ENCODE measurements at regions not wholly inside any gene's neighbourhood (a gene's known extent, or its start where the extent isn't known, plus 50 kb on each side); places are given as distances from the start of the nearest gene placed in this dataset.

DNA sequence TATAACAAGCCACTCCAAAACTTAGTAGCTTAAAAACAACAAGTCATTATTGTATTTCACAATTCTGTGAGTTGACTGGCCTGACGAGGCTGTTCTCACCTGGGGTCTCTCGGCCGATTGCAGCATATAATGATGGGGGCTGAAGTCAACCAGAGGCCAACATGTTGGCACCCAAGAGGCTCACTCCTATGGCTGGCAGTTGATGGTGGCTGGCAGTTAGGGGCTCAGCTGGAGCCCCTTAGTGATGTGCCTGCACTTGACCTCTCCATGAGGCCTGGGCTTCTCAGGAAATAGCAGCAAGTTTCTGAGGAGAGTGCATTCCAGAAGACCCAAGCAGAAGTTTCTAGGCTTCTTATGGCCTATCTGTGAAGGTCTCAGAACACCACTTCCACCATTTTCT is 459.4 kb downstream of the NPHP4 start:
- no peaks in the 10 kb centered on the region for H4K20me1 ChIP-seq (ENCODE audit: insufficient read depth, low read length)
- no peaks in the 10 kb centered on the region for H3K4me1 ChIP-seq (ENCODE audit: insufficient read depth, low read length)
- H3K9ac ChIP-seq (ENCODE audit: low read depth, low read length): no peak overlapping the region
- no peaks in the 10 kb centered on the region for H3K36me3 ChIP-seq (ENCODE audit: insufficient read depth, low read length)
- peaks cover 6% of the 10 kb centered on the region for H3K27me3 ChIP-seq (ENCODE audit: insufficient read depth, low read length, poor library complexity)
- TF ChIP-seq CTCF (IDR thresholded peaks at IDR 0.05; ENCODE audit: borderline replicate concordance, extremely low read depth, low read length, poor library complexity, severe bottlenecking) (no peak), EZH2 (IDR thresholded peaks at IDR 0.05; ENCODE audit: borderline replicate concordance, low read depth, low read length, severe bottlenecking) (no peak)
- no peak for DNase-seq
- no peak overlapping the region for H3K4me2 ChIP-seq (ENCODE audit: insufficient read depth, low read length)
- H2AFZ ChIP-seq (ENCODE audit: low read depth, low read length): no peak overlapping the region
- H3K27ac ChIP-seq (ENCODE audit: low read length): no peak overlapping the region
- H3K4me3 ChIP-seq (ENCODE audit: low read depth in 1 of 2, low read length in 2 of 2): no peak overlapping the region
- H3K9me3 ChIP-seq (ENCODE audit: insufficient read depth, low read length, severe bottlenecking): no peaks in the 10 kb centered on the region
- ATAC-seq (ENCODE audit: insufficient read depth, low read depth): no peak
- H3K79me2 ChIP-seq (ENCODE audit: insufficient read depth, low read length): no peaks in the 10 kb centered on the region

GRCh38 chr1:5526822-5527551 is 465.2 kb downstream of the NPHP4 start:
- no peaks in the 10 kb centered on the region for H3K9me3 ChIP-seq (ENCODE audit: insufficient read depth, low read length, severe bottlenecking)
- H3K9ac ChIP-seq (ENCODE audit: low read depth, low read length): no peak overlapping the region
- no peak overlapping the region for H3K4me2 ChIP-seq (ENCODE audit: insufficient read depth, low read length)
- no peaks in the 10 kb centered on the region for H3K36me3 ChIP-seq (ENCODE audit: insufficient read depth, low read length)
- H3K27me3 ChIP-seq (ENCODE audit: insufficient read depth, low read length, poor library complexity): peaks cover 10% of the 10 kb centered on the region
- no peaks in the 10 kb centered on the region for H4K20me1 ChIP-seq (ENCODE audit: insufficient read depth, low read length)
- TF ChIP-seq CTCF (IDR thresholded peaks at IDR 0.05; ENCODE audit: borderline replicate concordance, extremely low read depth, low read length, poor library complexity, severe bottlenecking) (no peak), EZH2 (IDR thresholded peaks at IDR 0.05; ENCODE audit: borderline replicate concordance, low read depth, low read length, severe bottlenecking) (no peak)
- no peak for ATAC-seq (ENCODE audit: insufficient read depth, low read depth)
- H3K4me1 ChIP-seq (ENCODE audit: insufficient read depth, low read length): no peaks in the 10 kb centered on the region
- no peak for DNase-seq
- no peak overlapping the region for H3K27ac ChIP-seq (ENCODE audit: low read length)
- no peak overlapping the region for H2AFZ ChIP-seq (ENCODE audit: low read depth, low read length)
- no peak overlapping the region for H3K4me3 ChIP-seq (ENCODE audit: low read depth in 1 of 2, low read length in 2 of 2)
- no peaks in the 10 kb centered on the region for H3K79me2 ChIP-seq (ENCODE audit: insufficient read depth, low read length)

DNA sequence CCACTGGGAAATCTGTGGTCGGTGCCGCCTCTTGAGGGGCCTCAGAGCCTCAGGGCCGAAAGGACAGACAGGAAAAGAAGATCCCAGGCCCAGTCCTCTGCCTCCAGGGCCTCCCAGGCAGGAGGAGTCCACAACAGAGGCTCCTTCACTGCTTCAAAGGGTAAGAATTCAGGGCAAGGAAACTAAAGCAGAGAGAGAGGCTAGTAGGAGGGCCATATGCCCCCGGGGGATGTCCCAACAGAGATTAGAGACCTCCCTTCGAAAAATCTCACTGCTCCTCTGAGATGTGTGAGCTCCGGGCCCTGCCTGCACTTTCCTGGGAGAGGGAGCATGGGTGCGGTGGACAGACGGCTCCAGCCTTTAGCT is 465.9 kb downstream of the NPHP4 start:
- TF ChIP-seq EZH2 (IDR thresholded peaks at IDR 0.05; ENCODE audit: borderline replicate concordance, low read depth, low read length, severe bottlenecking): no peak
- no peak for TF ChIP-seq CTCF (IDR thresholded peaks at IDR 0.05; ENCODE audit: borderline replicate concordance, extremely low read depth, low read length, poor library complexity, severe bottlenecking)
- no peak overlapping the region for H3K9ac ChIP-seq (ENCODE audit: low read depth, low read length)
- no peak overlapping the region for H3K27ac ChIP-seq (ENCODE audit: low read length)
- H3K4me3 ChIP-seq (ENCODE audit: low read depth in 1 of 2, low read length in 2 of 2): no peak overlapping the region
- no peak overlapping the region for H2AFZ ChIP-seq (ENCODE audit: low read depth, low read length)
- H3K36me3 ChIP-seq (ENCODE audit: insufficient read depth, low read length): no peaks in the 10 kb centered on the region
- ATAC-seq (ENCODE audit: insufficient read depth, low read depth) (no peak), DNase-seq (no peak)
- no peaks in the 10 kb centered on the region for H3K9me3 ChIP-seq (ENCODE audit: insufficient read depth, low read length, severe bottlenecking)
- H3K4me2 ChIP-seq (ENCODE audit: insufficient read depth, low read length): no peak overlapping the region
- H3K27me3 ChIP-seq (ENCODE audit: insufficient read depth, low read length, poor library complexity): peaks cover 10% of the 10 kb centered on the region
- no peaks in the 10 kb centered on the region for H3K79me2 ChIP-seq (ENCODE audit: insufficient read depth, low read length)
- H4K20me1 ChIP-seq (ENCODE audit: insufficient read depth, low read length): no peaks in the 10 kb centered on the region
- H3K4me1 ChIP-seq (ENCODE audit: insufficient read depth, low read length): no peaks in the 10 kb centered on the region
